ENCODE measurements at regions not wholly inside any gene's neighbourhood (a gene's known extent, or its start where the extent isn't known, plus 50 kb on each side); places are given as distances from the start of the nearest gene placed in this dataset.

DNA sequence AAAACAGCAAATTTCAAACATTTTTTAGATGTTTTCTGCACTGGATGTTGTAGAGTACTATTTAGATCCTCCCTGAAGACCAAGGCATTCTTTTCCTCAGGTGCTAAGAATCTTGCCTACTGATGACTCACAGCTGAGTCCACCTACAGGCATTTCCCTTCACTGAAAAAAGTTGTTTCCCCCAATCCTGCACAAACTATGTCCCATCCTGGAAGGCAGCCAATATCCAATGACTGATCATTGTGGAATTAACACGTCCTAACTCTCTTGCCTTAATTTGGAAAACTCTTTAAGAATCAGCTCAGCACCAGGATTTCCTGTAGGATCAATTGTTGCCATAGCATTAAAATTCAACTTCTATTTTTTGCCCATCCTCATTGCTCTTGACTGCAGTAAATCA lies 268.4 kb upstream of the IRAK1BP1 start:
- Histone ChIP-seq H3K4me1 (ENCODE audit: control insufficient read depth in 4 of 4, insufficient read depth in 4 of 4, low read length in 3 of 4) (no peaks in the 10 kb centered on the region), H3K4me3 (ENCODE audit: low read depth in 1 of 3, low read length in 3 of 3) (no peak overlapping the region), H3K36me3 (ENCODE audit: control insufficient read depth in 4 of 4, insufficient read depth in 3 of 4, low read depth in 1 of 4, low read length in 3 of 4) (no peaks in the 10 kb centered on the region), H3K9ac (ENCODE audit: low read depth in 1 of 2, low read length in 2 of 2) (no peak overlapping the region), H3K9me3 (ENCODE audit: control insufficient read depth in 4 of 4, low read length in 3 of 4) (no peaks in the 10 kb centered on the region), H3K27me3 (ENCODE audit: control insufficient read depth in 4 of 4, insufficient read depth in 4 of 4, low read length in 3 of 4) (no peaks in the 10 kb centered on the region), H3K27ac (ENCODE audit: low read depth in 1 of 2, low read length in 2 of 2) (no peak overlapping the region)
- DNase-seq (ENCODE audit: low spot score), result no peak
- WGBS, result 59% methylated on average over 1 of the region's 1 CpG
- TF ChIP-seq, protein P1, sequence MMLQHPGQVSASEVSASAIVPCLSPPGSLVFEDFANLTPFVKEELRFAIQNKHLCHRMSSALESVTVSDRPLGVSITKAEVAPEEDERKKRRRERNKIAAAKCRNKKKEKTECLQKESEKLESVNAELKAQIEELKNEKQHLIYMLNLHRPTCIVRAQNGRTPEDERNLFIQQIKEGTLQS (IDR thresholded peaks at IDR 0.05), result no peak
- TF ChIP-seq EGR1 (IDR thresholded peaks at IDR 0.05; ENCODE audit: low read depth in 2 of 2) (no peak), HNF4A (conservative IDR thresholded peaks at IDR 0.05) (no peak), TAF1 (conservative IDR thresholded peaks at IDR 0.05) (no peak), FOXA1 (IDR thresholded peaks at IDR 0.05) (no peak)

- no peak for DNase-seq (ENCODE audit: low spot score)
- Histone ChIP-seq H3K9me3 (ENCODE audit: control insufficient read depth in 4 of 4, low read length in 3 of 4) (no peaks in the 10 kb centered on the region), H3K36me3 (ENCODE audit: control insufficient read depth in 4 of 4, insufficient read depth in 3 of 4, low read depth in 1 of 4, low read length in 3 of 4) (no peaks in the 10 kb centered on the region), H3K9ac (ENCODE audit: low read depth in 1 of 2, low read length in 2 of 2) (no peak overlapping the region), H3K27ac (ENCODE audit: low read depth in 1 of 2, low read length in 2 of 2) (no peak overlapping the region), H3K27me3 (ENCODE audit: control insufficient read depth in 4 of 4, insufficient read depth in 4 of 4, low read length in 3 of 4) (no peaks in the 10 kb centered on the region), H3K4me3 (ENCODE audit: low read depth in 1 of 3, low read length in 3 of 3) (no peak overlapping the region), H3K4me1 (ENCODE audit: control insufficient read depth in 4 of 4, insufficient read depth in 4 of 4, low read length in 3 of 4) (no peaks in the 10 kb centered on the region)
- TF ChIP-seq RXRA (IDR thresholded peaks at IDR 0.05), result no peak
- TF ChIP-seq HNF4A (conservative IDR thresholded peaks at IDR 0.05), result no peak
- no peak for TF ChIP-seq RAD21 (IDR thresholded peaks at IDR 0.05)
- WGBS, result 84% methylated on average over 2 of the region's 2 CpGs
Observed at GRCh38 chr6:78599526-78599925, 267.8 kb upstream of the IRAK1BP1 start.

DNA sequence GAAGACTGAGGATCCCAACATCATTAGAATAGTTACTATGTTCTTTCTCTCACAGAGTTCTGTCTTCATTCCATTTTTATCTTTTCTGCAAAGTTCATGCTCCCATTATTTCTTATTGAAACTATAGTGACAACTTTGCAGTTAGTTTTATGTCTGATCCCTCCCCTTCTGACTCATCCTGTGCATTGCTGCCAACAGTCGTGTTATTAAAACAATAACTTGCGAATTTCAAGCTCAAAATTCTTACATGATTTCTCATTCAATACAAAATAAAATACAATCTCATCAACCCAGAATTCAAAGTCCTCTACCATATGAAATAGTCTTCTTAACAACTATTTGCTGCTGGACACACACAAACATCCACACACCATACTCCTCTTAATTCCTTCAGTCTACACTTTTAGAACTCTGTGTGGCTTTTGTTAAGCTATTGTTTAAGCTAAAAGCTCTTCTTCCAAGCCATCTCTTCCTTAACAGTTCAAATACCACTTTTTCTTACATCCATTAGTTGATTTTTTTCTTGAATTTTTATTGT lies 261.4 kb upstream of the IRAK1BP1 start:
- no peaks in the 10 kb centered on the region for H3K27me3 ChIP-seq (ENCODE audit: control insufficient read depth in 4 of 4, insufficient read depth in 4 of 4, low read length in 3 of 4)
- 65% methylated on average over 2 of the region's 2 CpGs for WGBS

More for the DNA sequence above, 261.4 kb upstream of the IRAK1BP1 start:
- TF ChIP-seq, protein P2, sequence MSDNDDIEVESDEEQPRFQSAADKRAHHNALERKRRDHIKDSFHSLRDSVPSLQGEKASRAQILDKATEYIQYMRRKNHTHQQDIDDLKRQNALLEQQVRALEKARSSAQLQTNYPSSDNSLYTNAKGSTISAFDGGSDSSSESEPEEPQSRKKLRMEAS (IDR thresholded peaks at IDR 0.05), result no peak
- no peak for TF ChIP-seq HNF4G (IDR thresholded peaks at IDR 0.05)
- no peak for TF ChIP-seq GABPA (IDR thresholded peaks at IDR 0.05 in 1 of 2, conservative IDR thresholded peaks at IDR 0.05 in 1 of 2)
- TF ChIP-seq JUND (IDR thresholded peaks at IDR 0.05), result no peak
- TF ChIP-seq NR2F2 (IDR thresholded peaks at IDR 0.05), result no peak
- TF ChIP-seq EGR1 (IDR thresholded peaks at IDR 0.05; ENCODE audit: low read depth in 2 of 2), result no peak
- no peak for TF ChIP-seq RXRA (IDR thresholded peaks at IDR 0.05)
- TF ChIP-seq RAD21 (IDR thresholded peaks at IDR 0.05), result no peak
- no peak for TF ChIP-seq YY1 (IDR thresholded peaks at IDR 0.05)
- TF ChIP-seq, protein P3, sequence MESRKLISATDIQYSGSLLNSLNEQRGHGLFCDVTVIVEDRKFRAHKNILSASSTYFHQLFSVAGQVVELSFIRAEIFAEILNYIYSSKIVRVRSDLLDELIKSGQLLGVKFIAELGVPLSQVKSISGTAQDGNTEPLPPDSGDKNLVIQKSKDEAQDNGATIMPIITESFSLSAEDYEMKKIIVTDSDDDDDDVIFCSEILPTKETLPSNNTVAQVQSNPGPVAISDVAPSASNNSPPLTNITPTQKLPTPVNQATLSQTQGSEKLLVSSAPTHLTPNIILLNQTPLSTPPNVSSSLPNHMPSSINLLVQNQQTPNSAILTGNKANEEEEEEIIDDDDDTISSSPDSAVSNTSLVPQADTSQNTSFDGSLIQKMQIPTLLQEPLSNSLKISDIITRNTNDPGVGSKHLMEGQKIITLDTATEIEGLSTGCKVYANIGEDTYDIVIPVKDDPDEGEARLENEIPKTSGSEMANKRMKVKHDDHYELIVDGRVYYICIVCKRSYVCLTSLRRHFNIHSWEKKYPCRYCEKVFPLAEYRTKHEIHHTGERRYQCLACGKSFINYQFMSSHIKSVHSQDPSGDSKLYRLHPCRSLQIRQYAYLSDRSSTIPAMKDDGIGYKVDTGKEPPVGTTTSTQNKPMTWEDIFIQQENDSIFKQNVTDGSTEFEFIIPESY (IDR thresholded peaks at IDR 0.05), result no peak
- no peak for TF ChIP-seq CTCF (IDR thresholded peaks at IDR 0.05; ENCODE audit: low read depth, low read length, missing input control)
- TF ChIP-seq TAF1 (conservative IDR thresholded peaks at IDR 0.05), result no peak
- TF ChIP-seq SP1 (IDR thresholded peaks at IDR 0.05), result no peak
- TF ChIP-seq, protein P1 (IDR thresholded peaks at IDR 0.05), result no peak
- TF ChIP-seq, protein P4, sequence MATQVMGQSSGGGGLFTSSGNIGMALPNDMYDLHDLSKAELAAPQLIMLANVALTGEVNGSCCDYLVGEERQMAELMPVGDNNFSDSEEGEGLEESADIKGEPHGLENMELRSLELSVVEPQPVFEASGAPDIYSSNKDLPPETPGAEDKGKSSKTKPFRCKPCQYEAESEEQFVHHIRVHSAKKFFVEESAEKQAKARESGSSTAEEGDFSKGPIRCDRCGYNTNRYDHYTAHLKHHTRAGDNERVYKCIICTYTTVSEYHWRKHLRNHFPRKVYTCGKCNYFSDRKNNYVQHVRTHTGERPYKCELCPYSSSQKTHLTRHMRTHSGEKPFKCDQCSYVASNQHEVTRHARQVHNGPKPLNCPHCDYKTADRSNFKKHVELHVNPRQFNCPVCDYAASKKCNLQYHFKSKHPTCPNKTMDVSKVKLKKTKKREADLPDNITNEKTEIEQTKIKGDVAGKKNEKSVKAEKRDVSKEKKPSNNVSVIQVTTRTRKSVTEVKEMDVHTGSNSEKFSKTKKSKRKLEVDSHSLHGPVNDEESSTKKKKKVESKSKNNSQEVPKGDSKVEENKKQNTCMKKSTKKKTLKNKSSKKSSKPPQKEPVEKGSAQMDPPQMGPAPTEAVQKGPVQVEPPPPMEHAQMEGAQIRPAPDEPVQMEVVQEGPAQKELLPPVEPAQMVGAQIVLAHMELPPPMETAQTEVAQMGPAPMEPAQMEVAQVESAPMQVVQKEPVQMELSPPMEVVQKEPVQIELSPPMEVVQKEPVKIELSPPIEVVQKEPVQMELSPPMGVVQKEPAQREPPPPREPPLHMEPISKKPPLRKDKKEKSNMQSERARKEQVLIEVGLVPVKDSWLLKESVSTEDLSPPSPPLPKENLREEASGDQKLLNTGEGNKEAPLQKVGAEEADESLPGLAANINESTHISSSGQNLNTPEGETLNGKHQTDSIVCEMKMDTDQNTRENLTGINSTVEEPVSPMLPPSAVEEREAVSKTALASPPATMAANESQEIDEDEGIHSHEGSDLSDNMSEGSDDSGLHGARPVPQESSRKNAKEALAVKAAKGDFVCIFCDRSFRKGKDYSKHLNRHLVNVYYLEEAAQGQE (IDR thresholded peaks at IDR 0.05), result no peak
- TF ChIP-seq HNF4A (conservative IDR thresholded peaks at IDR 0.05), result no peak
- TF ChIP-seq FOXA1 (IDR thresholded peaks at IDR 0.05), result no peak
- TF ChIP-seq FOXA2 (IDR thresholded peaks at IDR 0.05), result no peak
- H3K9me3 ChIP-seq (ENCODE audit: control insufficient read depth in 4 of 4, low read length in 3 of 4), result no peaks in the 10 kb centered on the region
- DNase-seq (ENCODE audit: low spot score), result no peak
- H3K27ac ChIP-seq (ENCODE audit: low read depth in 1 of 2, low read length in 2 of 2), result no peak overlapping the region
- no peak overlapping the region for H3K9ac ChIP-seq (ENCODE audit: low read depth in 1 of 2, low read length in 2 of 2)
- H3K4me1 ChIP-seq (ENCODE audit: control insufficient read depth in 4 of 4, insufficient read depth in 4 of 4, low read length in 3 of 4), result no peaks in the 10 kb centered on the region
- no peaks in the 10 kb centered on the region for H3K36me3 ChIP-seq (ENCODE audit: control insufficient read depth in 4 of 4, insufficient read depth in 3 of 4, low read depth in 1 of 4, low read length in 3 of 4)
- H3K4me3 ChIP-seq (ENCODE audit: low read depth in 1 of 3, low read length in 3 of 3), result no peak overlapping the region
